GM04503 (cell line): ENCODE measurements at regions not wholly inside any gene's neighbourhood (a gene's known extent, or its start where the extent isn't known, plus 50 kb on each side); places are given as distances from the start of the nearest gene placed in this dataset.

Experiments used
- DNase-seq: peaks from one replicate; pipeline ENCODE4 v3.0.0-alpha.2; 2012; ENCODE audit warnings: low read depth

DNA sequence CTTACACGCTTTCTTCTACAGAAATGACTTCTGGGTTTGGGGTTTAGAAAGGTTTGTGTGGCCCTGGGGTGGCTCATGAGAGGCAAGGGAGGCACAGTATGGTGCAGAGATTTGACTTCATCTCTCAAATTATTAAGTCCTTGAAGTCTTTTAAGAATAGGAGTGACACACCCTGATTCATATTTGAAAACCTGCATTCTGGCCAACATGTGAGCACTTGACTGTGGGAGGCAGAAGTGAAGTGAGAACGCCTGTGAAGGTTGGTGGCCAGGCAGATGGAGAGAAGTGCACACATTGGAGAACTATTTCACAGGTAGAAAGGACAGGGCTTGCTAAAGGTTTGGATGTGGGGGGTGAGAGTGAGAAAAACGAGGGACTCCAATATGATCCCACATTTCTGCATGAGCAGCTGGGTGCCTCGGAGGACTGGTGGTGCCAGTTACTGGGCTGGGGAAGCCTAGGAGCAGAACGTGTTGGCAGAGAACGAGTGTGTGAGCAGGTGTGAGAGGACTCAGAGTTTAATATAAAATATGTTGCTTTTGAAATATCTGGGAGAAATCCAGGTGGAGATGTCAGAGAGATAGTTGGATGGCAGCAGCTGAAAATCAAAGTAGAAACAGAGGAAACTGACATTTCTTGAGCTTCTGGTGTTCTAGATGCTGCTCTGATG is 240.0 kb upstream of the ADAMTSL1 start:
- DNase-seq, result no peak

- no peak for DNase-seq
Measured at GRCh38 chr9:18235181-18235908, 238.6 kb upstream of the ADAMTSL1 start.

- no peak for DNase-seq
Measured at GRCh38 chr9:18236336-18236735, 237.6 kb upstream of the ADAMTSL1 start.

GRCh38 chr9:18237776-18238175 is 236.2 kb upstream of the ADAMTSL1 start:
- DNase-seq, result no peak

DNA sequence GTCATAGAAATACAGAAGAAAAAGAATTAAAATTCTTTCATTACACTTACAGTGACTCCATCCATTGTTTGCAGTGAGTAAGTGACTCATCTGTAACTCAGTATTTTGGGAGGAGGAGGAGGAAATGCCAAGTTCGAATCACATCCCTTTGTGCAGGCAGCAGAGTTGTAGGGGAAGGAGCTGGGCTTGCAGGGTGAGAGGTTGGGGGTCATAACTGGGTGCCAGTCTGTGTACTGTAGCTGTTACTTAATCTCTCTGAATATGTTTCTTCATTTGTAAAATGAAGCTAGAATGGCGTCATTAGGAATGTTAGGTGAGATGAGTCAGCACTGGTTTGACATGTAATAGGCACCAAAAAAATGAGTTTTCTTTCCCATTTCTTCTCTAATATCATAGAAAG is 235.7 kb upstream of the ADAMTSL1 start:
- peak; percentile 30 for DNase-seq

DNA sequence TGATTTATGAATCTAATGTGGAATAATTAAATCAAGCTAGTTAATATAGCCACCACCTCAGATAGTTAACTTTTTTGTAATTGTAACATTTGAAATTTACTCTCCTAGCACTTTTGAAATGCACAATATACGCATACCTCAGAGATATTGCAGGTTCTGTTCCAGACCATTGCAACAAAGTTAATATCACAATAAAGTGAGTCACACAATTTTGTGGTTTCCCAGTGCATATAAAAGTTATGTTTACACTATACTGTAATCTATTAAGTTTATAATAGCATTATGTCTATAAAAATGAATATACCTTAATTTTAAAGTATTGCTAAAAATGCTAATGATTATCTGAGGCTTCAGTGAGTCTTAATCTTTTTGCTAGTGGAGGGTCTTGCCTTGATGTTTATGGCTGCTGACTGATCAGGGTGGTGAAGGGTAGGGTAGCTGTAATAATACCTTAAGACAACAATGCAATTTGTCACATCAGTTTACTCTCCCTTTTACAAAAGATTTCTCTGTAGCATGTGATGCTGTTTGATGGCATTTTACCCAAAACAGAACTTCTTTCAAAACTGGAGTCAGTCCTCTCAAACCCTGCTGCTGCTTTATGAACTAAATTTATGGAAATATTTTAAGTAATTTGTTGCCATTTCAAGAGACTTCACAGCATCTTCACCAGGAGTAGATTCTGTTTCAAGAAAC is 235.1 kb upstream of the ADAMTSL1 start:
- no peak for DNase-seq

DNA sequence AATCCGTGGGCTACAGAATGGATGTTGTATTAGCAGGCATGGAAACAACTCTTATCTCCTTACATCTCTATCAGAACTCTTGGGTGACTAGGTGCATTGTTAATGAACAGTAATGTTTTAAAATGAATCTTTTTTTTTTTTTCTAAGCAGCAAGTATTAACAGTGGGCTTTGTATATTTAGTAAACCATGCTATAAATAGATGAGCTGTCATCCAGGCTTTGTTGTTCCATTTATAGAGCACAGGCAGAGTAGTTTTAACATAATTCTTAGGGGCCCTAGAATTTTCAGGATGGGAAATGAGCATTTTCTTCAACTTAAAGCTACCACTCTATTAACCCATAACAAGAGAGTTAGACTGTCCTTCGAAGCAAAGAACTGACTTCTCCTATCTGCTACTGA is 233.7 kb upstream of the ADAMTSL1 start:
- DNase-seq, result no peak

- DNase-seq, result no peak
Measured at GRCh38 chr9:18245911-18246310, 228.0 kb upstream of the ADAMTSL1 start.

- DNase-seq, result no peak
Measured at GRCh38 chr9:18250053-18250452, 223.9 kb upstream of the ADAMTSL1 start.

DNA sequence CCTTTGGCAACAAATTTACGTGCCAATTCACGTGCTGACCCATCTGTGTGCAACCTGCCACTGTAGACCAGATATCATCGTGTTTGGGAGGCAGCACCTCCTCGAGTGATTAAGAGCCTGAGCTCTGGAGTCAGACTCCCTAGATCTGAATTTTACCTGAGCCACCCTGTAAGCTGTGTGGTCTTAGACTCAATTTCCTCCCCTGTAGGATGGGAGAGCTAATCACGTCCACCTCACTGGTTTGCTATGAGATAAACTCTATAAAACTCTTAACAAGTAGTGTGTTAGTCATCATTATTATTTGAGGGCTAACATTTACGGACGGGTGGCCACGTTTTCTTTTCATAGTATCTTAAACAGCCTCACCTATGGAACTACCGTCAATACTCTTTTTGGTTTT is 220.0 kb upstream of the ADAMTSL1 start:
- no peak for DNase-seq

- no peak for DNase-seq
Measured at GRCh38 chr9:18255158-18255629, 218.8 kb upstream of the ADAMTSL1 start.

DNA sequence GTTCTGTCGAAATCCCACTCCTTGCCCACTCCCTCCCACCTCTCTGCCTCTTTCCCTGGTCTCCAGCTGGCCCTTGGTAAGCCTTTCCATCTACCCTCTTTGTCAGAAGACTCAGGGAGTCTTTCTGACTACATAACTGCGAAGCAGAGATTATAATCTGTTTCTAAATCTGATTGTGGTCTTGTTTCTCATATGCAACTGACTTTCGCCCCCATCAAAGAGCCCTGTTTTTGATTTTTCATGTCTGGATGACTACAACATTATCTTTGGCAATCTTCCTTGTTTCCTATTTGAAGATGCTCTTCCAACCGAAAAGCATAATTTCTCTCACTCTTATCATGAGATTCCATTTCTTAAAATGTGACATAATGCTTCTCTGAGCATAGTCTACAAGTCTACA is 218.2 kb upstream of the ADAMTSL1 start:
- DNase-seq, result no peak

DNA sequence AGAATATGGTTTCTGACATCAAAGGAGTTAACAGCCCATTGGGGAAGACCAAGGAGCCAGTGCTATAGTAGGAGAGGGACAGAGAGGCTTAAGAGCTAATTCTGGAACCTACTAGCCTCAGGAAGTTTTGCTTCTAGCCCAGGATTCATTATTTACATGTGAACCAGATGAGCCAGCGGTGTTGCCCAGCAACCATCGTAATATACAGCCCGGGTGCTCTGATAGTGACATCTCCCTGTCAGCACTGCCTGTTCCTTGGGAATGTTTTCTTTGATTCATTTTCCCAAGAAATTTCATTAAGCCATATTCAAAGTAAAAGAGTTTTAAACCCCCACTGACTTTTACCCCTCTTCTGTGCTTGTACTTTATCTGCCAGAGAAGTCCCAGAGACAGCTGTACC is 217.4 kb upstream of the ADAMTSL1 start:
- no peak for DNase-seq

- DNase-seq, result no peak
Measured at GRCh38 chr9:18260521-18260920, 213.4 kb upstream of the ADAMTSL1 start.

GRCh38 chr9:18261181-18261580 is 212.8 kb upstream of the ADAMTSL1 start:
- no peak for DNase-seq

GRCh38 chr9:18263377-18263776 is 210.6 kb upstream of the ADAMTSL1 start:
- no peak for DNase-seq

DNA sequence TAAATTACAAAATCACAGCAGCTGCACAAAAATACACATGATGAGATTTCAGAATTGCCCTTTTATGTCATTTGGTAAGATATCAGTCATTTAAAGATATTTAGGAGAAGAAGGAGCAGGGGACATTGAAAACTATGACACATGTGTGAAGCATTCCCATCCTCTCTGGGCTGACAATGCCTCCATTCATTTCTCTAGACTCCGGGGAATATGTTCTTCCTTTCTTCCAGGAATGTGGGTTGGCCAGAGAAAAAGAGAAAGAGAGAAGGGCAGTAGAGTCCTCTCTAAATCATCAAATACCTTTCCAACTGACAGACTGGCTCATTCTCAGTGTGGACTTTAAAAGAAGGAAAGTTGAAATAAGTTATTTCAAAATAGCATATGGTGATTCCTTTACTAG is 205.6 kb upstream of the ADAMTSL1 start:
- DNase-seq, result peak; percentile 55

DNA sequence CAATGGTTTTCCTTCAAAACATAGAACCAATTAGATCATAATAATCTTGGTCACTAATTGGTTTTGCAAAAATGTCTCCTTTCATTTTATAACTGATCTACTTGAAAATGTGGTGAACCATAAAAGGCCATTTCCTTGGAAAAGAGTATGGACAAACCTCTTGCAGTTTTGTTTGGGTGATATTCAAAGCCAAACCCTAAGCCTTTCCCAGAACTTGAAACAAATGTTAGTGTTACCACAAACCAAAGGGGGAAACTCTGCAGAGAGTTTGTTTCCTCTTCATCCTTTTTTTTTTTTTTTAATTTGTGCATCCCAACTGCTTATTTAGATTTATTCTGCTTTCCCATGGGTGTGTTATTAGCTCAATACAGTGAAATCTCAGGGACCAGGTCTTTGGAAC is 204.4 kb upstream of the ADAMTSL1 start:
- DNase-seq, result no peak

DNA sequence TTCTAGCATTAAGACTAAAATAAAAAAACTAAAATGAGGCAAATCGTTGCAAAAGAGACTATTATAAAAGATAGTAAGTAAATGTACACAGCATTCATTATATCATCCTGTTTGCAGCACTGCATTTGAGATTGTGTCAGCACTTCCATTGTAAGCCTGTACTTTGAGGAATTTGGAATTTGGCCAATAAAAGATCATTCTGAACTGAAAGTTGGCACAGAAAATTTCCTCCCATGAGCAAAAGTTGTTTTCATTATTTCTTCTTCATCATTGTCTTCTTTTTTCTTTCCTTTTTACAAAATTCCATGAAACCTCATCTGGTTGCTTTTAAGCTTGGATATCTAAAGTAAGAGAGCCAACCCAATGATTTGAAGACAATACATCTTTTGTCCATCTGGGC is 199.3 kb upstream of the ADAMTSL1 start:
- DNase-seq, result no peak

DNA sequence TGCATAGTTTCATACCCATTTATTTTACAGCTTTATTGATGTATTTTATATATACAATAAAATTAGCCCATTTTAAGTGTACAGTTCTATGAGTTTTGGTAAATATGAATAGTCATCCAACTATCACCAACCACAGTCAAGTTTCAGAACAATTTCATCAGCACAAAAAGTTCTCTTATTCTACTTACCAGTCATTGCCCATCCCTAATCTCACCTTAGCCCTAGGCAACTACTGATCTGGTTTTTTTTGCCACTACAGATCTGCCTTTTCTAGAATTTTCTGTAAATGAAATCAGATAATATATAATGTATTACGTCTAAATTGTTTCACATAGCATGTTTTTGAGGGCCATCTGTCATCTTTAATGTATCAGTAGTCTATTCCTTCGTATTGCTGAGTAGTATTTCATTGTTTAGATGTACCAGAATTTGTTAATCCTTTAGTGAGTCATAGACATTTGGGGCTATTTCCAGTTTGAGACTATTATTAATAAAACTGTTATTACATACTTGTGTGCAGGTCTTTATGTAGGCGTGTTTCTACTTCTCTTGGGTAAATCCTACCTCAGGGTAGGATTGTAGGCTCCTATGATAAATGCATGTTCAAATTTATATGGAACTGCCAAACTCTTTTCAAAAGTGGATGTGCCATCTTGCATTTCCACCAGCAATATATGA is 198.5 kb upstream of the ADAMTSL1 start:
- no peak for DNase-seq

DNA sequence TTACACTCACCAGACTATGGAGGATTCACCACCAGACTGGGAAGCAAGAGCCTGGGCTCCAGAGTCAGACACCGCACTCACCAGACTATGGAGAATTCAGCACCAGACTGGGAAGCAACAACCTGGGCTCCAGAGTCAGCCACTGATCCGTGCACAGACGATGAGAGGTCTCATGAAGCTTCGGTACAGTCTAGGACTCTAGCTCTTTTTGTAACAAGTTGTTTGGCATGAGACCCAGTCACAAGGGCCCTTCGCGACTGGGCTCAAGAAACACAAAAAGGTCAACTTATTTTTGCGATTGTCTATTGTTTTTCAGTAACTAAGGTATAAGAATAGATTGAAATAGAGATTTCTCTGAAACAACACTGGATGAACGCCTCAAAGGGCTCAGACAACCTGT is 192.7 kb upstream of the ADAMTSL1 start:
- no peak for DNase-seq

GRCh38 chr9:18294229-18294628 is 179.7 kb upstream of the ADAMTSL1 start:
- no peak for DNase-seq

DNA sequence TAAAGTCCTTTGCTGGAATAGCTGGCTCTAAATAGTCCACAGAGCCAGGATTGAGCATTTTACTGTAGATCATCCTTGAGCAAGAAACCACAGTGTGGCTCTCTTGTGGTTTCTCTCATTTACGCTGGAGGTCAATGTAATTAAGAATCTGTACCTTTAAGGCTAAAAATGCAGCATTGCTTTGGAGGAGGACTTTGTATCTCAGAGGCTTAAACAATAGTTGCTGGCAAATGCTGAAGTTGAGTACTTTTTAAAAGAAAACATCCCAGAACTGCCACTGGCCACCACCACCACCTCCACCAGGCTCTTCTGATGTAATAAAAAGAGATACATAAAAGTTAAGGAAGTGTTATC is 177.3 kb upstream of the ADAMTSL1 start:
- peak; percentile 11 for DNase-seq
